ENCODE measurements at regions not wholly inside any gene's neighbourhood (a gene's known extent, or its start where the extent isn't known, plus 50 kb on each side); places are given as distances from the start of the nearest gene placed in this dataset.
A peak's percentile ranks its signal among the peaks of the same experiment; 100 is the strongest.

DNA sequence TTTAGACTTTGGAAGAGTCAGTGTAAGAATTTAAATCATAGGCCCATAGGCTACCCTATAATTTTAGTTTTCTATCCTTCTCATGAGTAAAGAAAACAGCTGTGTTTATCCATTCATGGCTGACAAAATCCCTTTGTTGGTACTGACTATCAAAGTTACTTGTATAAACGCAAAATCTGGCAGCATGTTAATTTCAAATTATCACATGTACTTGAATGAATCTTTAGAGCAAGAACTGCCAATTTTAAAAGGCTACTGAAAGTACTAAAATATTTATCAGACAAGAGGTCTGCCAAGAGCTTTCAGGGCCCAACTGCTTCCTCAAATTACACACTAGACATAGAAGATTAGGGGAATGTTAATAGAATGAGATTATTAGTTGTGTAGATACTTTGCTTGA lies 66.6 kb downstream of the MYL12B start:
- no peaks in the 10 kb centered on the region for H3K9me3 Mint-ChIP-seq
- H3K27ac Mint-ChIP-seq = no peak overlapping the region
- H3K36me3 Mint-ChIP-seq (ENCODE audit: low read depth) = no peaks in the 10 kb centered on the region
- intact Hi-C loops (cut with micrococcal nuclease) = no loop called here
- no peak for DNase-seq
- H3K4me3 Mint-ChIP-seq = no peak overlapping the region
- H3K27me3 Mint-ChIP-seq = peaks cover 18% of the 10 kb centered on the region
- peaks cover 5% of the 10 kb centered on the region for H3K4me1 Mint-ChIP-seq

GRCh38 chr18:3329471-3329870 lies 67.5 kb downstream of the MYL12B start:
- Mint-ChIP-seq H3K9me3 (no peaks in the 10 kb centered on the region), H3K36me3 (ENCODE audit: low read depth) (no peaks in the 10 kb centered on the region), H3K4me1 (no peaks in the 10 kb centered on the region), H3K27ac (no peak overlapping the region), H3K27me3 (peaks cover 16% of the 10 kb centered on the region), H3K4me3 (no peak overlapping the region)
- no peak for DNase-seq
- intact Hi-C loops (cut with micrococcal nuclease) = no loop called here

DNA sequence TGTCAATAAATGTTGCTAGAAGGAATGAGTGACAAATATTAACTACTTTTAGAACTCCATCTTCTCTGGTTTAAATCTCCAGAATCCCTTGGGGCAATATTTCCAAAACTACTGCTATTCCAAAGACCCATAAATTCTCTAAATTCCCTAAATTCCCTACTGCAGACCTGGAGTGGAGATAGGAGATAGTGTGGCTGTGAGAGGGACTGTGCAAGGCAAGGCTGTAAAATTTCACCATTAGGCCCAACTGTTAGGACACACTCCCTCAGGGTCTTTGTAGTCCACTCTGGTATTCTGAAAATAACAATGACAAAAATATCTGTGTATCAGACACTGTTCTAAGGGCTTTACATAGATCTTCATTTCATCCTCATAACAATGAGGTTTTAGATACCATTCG lies 67.9 kb downstream of the MYL12B start:
- intact Hi-C loops (cut with micrococcal nuclease) = no loop called here
- no peaks in the 10 kb centered on the region for H3K9me3 Mint-ChIP-seq
- H3K4me1 Mint-ChIP-seq = no peaks in the 10 kb centered on the region
- no peak overlapping the region for H3K27ac Mint-ChIP-seq
- peaks cover 14% of the 10 kb centered on the region for H3K27me3 Mint-ChIP-seq
- DNase-seq = no peak
- H3K4me3 Mint-ChIP-seq = no peak overlapping the region
- H3K36me3 Mint-ChIP-seq (ENCODE audit: low read depth) = no peaks in the 10 kb centered on the region

DNA sequence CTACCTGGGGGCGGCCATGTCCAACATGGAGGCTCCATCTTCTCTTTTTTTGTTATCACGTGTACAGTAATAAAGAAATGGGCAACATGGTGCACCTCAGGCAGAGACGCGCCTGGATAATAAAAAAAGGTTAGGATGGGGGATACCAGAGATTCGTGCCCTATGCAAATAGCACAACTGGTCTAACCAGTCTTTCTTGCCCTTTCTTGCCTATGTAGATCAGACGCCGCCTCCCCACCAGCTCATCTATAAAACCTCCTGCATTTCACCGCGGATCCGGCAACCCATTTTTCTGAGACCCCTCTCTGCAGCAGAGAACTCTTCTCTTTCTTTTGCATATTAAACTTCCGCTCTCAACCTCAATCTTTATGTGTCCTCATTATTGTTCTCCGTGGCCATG lies 68.7 kb downstream of the MYL12B start:
- H3K4me3 Mint-ChIP-seq = no peak overlapping the region
- H3K9me3 Mint-ChIP-seq = no peaks in the 10 kb centered on the region
- no peak for DNase-seq
- intact Hi-C loops (cut with micrococcal nuclease) = no loop called here
- H3K36me3 Mint-ChIP-seq (ENCODE audit: low read depth) = no peaks in the 10 kb centered on the region
- peaks cover 14% of the 10 kb centered on the region for H3K27me3 Mint-ChIP-seq
- no peak overlapping the region for H3K27ac Mint-ChIP-seq
- H3K4me1 Mint-ChIP-seq = no peaks in the 10 kb centered on the region

- DNase-seq = no peak
- Mint-ChIP-seq H3K36me3 (ENCODE audit: low read depth) (no peaks in the 10 kb centered on the region), H3K4me3 (no peak overlapping the region), H3K27ac (no peak overlapping the region), H3K9me3 (no peaks in the 10 kb centered on the region), H3K27me3 (peaks cover 10% of the 10 kb centered on the region), H3K4me1 (no peaks in the 10 kb centered on the region)
- intact Hi-C loops (cut with micrococcal nuclease) = no loop called here
These were observed 70.4 kb downstream of the MYL12B start for GRCh38 chr18:3332376-3332775.

GRCh38 chr18:3333056-3333720 lies 71.3 kb downstream of the MYL12B start:
- H3K4me3 Mint-ChIP-seq = no peak overlapping the region
- intact Hi-C loops (cut with micrococcal nuclease) = no loop called here
- H3K9me3 Mint-ChIP-seq = no peaks in the 10 kb centered on the region
- H3K4me1 Mint-ChIP-seq = no peaks in the 10 kb centered on the region
- no peak overlapping the region for H3K27ac Mint-ChIP-seq
- DNase-seq = no peak
- H3K27me3 Mint-ChIP-seq = peaks cover 5% of the 10 kb centered on the region
- H3K36me3 Mint-ChIP-seq (ENCODE audit: low read depth) = no peaks in the 10 kb centered on the region

DNA sequence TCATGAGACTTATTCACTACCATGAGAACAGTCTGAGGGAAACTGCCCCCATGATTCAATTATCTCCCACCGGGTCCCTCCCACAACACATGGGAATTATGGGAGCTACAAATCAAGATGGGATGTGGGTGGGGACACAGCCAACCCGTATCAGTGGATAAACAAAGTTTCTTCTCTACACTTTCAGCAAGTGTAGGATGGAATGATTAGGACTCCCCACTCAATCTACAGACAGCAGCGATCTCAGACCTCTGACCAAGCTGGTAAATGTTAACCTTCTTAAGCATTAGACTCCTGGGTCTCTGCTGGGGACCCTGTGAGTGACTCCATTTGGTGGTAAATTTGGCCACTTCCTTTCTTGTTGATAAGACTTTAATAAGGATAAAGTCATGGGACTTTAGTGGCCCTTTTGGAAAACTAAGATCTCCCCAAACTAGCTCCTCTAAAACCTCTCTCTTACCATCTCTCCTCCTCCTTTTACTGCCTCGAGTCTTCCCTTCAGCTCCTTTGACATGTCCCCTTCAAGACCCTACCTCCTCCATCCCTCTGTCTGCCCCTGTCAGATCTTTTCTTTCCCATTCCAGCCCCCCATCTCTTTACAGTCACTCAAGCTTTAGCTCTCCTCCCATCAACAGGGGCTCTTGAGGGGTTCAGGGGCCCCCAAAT lies 71.9 kb downstream of the MYL12B start:
- no peak for DNase-seq
- H3K4me3 Mint-ChIP-seq = no peak overlapping the region
- H3K4me1 Mint-ChIP-seq = no peaks in the 10 kb centered on the region
- H3K27me3 Mint-ChIP-seq = peaks cover 5% of the 10 kb centered on the region
- H3K27ac Mint-ChIP-seq = no peak overlapping the region
- H3K36me3 Mint-ChIP-seq (ENCODE audit: low read depth) = no peaks in the 10 kb centered on the region
- intact Hi-C loops (cut with micrococcal nuclease) = no loop called here
- H3K9me3 Mint-ChIP-seq = no peaks in the 10 kb centered on the region

DNA sequence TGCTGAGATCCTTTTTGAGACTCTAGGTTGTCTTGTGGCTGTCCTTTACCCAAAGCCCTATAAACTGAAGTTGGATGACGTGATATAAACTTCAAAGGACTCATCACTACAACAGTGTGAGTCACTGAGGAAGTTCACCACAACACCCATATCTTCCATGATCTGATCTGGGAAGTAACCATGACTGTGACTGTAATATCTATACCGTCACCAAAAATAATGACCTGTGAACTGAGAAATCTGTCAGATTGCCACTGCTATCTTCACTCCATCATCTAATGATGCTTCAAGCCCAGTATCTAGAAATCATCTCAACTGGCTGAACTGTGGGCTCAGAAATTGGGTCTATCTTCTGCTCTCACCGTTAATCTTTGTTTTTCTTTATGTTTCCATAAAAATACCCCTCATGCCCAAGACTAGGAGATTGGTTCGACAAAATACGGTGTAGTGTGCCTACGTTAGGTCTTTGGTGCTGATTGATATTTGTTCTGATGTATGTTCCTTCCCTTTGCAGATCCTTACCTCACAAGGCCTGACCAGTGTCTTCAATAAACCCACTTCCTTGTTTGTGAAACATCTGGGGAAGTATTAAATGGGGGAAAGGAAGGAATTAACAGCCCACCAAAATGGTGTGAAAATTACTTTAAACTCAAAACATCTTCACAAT lies 78.2 kb downstream of the MYL12B start:
- Mint-ChIP-seq H3K27me3 (no peaks in the 10 kb centered on the region), H3K9me3 (peaks cover 6% of the 10 kb centered on the region), H3K4me3 (no peak overlapping the region), H3K27ac (peak overlapping the region; percentile 40), H3K4me1 (peaks cover 14% of the 10 kb centered on the region), H3K36me3 (ENCODE audit: low read depth) (no peaks in the 10 kb centered on the region)
- DNase-seq = no peak
- intact Hi-C loops (cut with micrococcal nuclease) = loop anchor here (1.0 kb wide), 2 partner anchors 35 to 108 kb away; no protein-coding TSS in a partner anchor

- intact Hi-C loops (cut with micrococcal nuclease) = loop anchor here (1.0 kb wide), 2 partner anchors 35 to 108 kb away; no protein-coding TSS in a partner anchor
- H3K4me3 Mint-ChIP-seq = no peak overlapping the region
- no peak for DNase-seq
- no peaks in the 10 kb centered on the region for H3K27me3 Mint-ChIP-seq
- H3K9me3 Mint-ChIP-seq = peaks cover 6% of the 10 kb centered on the region
- H3K27ac Mint-ChIP-seq = no peak overlapping the region
- H3K4me1 Mint-ChIP-seq = peaks cover 14% of the 10 kb centered on the region
- no peaks in the 10 kb centered on the region for H3K36me3 Mint-ChIP-seq (ENCODE audit: low read depth)
These were observed 78.8 kb downstream of the MYL12B start for GRCh38 chr18:3340682-3341097.

- H3K4me3 Mint-ChIP-seq = no peak overlapping the region
- no peaks in the 10 kb centered on the region for H3K36me3 Mint-ChIP-seq (ENCODE audit: low read depth)
- peaks cover 6% of the 10 kb centered on the region for H3K9me3 Mint-ChIP-seq
- H3K27me3 Mint-ChIP-seq = peaks cover 5% of the 10 kb centered on the region
- H3K4me1 Mint-ChIP-seq = peaks cover 14% of the 10 kb centered on the region
- no peak for DNase-seq
- H3K27ac Mint-ChIP-seq = no peak overlapping the region
- intact Hi-C loops (cut with micrococcal nuclease) = no loop called here
These were observed 80.7 kb downstream of the MYL12B start for GRCh38 chr18:3342628-3343027.

DNA sequence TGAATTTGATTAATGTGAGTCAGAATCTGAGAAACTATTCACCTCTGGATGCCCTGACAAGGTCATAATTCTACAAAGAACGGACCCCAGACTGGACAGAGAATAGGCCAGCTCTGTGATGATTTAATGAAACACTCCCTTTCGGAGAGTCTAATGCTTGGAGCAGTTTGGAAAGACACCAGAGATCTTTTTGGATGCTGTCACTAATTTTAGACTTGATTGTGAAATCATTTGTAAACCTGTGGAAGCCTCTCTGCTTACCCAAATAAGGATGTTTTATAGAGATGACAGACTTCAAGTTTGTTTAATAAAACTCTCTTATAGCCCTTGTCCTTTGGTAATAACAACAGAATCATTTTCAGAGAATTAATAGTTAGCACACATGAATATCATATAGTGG lies 83.5 kb downstream of the MYL12B start:
- no peaks in the 10 kb centered on the region for H3K9me3 Mint-ChIP-seq
- intact Hi-C loops (cut with micrococcal nuclease) = no loop called here
- peaks cover 5% of the 10 kb centered on the region for H3K27me3 Mint-ChIP-seq
- H3K4me1 Mint-ChIP-seq = peaks cover 6% of the 10 kb centered on the region
- no peak overlapping the region for H3K27ac Mint-ChIP-seq
- H3K4me3 Mint-ChIP-seq = no peak overlapping the region
- no peaks in the 10 kb centered on the region for H3K36me3 Mint-ChIP-seq (ENCODE audit: low read depth)
- no peak for DNase-seq

GRCh38 chr18:3345885-3346284 lies 84.0 kb downstream of the MYL12B start:
- DNase-seq = no peak
- peaks cover 5% of the 10 kb centered on the region for H3K27me3 Mint-ChIP-seq
- no peaks in the 10 kb centered on the region for H3K36me3 Mint-ChIP-seq (ENCODE audit: low read depth)
- H3K4me3 Mint-ChIP-seq = no peak overlapping the region
- intact Hi-C loops (cut with micrococcal nuclease) = no loop called here
- peaks cover 2% of the 10 kb centered on the region for H3K4me1 Mint-ChIP-seq
- H3K27ac Mint-ChIP-seq = no peak overlapping the region
- no peaks in the 10 kb centered on the region for H3K9me3 Mint-ChIP-seq

DNA sequence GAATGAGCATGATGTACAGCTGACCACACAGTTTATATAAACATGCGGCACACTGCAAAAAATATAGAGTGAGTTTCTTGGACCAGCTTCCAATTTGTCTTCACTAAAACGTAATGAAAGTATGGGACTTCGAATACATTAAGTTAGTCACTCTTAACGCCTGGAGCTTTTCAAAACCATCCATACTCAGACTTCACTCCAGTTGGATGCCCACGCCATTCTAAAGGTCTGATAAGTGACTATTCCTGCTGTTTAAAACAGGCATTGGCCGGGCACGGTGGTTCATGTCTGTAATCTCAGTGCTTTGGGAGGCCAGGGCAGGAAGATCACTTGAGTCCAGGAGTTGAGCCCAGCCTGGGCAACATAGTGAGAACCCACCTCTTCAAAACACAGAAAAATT lies 84.6 kb downstream of the MYL12B start:
- H3K36me3 Mint-ChIP-seq (ENCODE audit: low read depth) = no peaks in the 10 kb centered on the region
- DNase-seq = no peak
- no peak overlapping the region for H3K4me3 Mint-ChIP-seq
- peaks cover 5% of the 10 kb centered on the region for H3K27me3 Mint-ChIP-seq
- intact Hi-C loops (cut with micrococcal nuclease) = no loop called here
- no peaks in the 10 kb centered on the region for H3K9me3 Mint-ChIP-seq
- H3K27ac Mint-ChIP-seq = no peak overlapping the region
- peaks cover 1% of the 10 kb centered on the region for H3K4me1 Mint-ChIP-seq

DNA sequence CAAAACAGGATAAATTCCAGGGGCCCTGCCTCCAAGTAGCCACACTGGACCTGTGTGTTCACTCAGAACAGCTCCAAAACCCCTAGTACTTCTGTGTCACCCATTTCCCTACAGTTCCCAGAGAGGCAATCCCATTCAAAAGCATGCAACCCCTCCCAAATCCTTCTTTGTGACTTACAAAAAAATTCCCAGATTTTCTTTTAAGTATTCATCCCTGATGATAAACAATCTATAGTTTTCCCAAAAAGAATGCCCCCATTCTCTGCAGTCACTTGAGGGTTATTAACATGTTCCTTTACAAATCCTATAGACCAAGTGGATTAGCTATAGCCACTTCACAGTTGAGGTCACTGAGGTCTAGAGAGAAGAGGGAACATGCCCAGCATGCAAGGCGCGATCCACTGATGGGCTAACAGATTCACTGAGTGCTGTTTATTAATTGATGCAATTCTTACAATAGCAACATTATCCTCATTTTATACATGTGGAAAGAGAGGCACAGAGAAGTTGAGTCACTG lies 85.4 kb downstream of the MYL12B start:
- Mint-ChIP-seq H3K27ac (no peak overlapping the region), H3K36me3 (ENCODE audit: low read depth) (no peaks in the 10 kb centered on the region)

More for the DNA sequence above, 85.4 kb downstream of the MYL12B start:
- peaks cover 5% of the 10 kb centered on the region for H3K27me3 Mint-ChIP-seq
- no peak for DNase-seq
- H3K4me1 Mint-ChIP-seq = peaks cover under 1% of the 10 kb centered on the region
- H3K4me3 Mint-ChIP-seq = no peak overlapping the region
- H3K9me3 Mint-ChIP-seq = no peaks in the 10 kb centered on the region
- intact Hi-C loops (cut with micrococcal nuclease) = no loop called here
